Mucosa of descending colon (tissue), 3 donors: ENCODE measurements at regions not wholly inside any gene's neighbourhood (a gene's known extent, or its start where the extent isn't known, plus 50 kb on each side); places are given as distances from the start of the nearest gene placed in this dataset.

Source experiments
- ATAC-seq: fragments of 200-7000 bp; cut with Tn5 transposase; one replicate; pipeline ENCODE4 v1.9.1; 2020; ENCODE audit warnings: mild to moderate bottlenecking, moderate library complexity
- DNase-seq, 3 donors: peaks; one replicate each; pipeline ENCODE4 v3.0.0-alpha.2; 2020
- H3K36me3 ChIP-seq: fragments of 200-600 bp; one replicate; pipeline ENCODE4 v1.8.0; 2021; ENCODE audit warnings: low read depth, mild to moderate bottlenecking
- H3K4me1 ChIP-seq: fragments of 200-600 bp; one replicate; pipeline ENCODE4 v1.8.0; 2021; ENCODE audit warnings: low read depth, mild to moderate bottlenecking
- H3K4me3 ChIP-seq: fragments of 200-600 bp; one replicate; pipeline ENCODE4 v1.8.0; 2021; ENCODE audit warnings: mild to moderate bottlenecking
- H3K9me3 ChIP-seq: fragments of 200-600 bp; one replicate; pipeline ENCODE4 v1.8.0; 2021; ENCODE audit warnings: mild to moderate bottlenecking
- intact Hi-C, 2 donors: fragments of 100-400 bp; cut with DNase I in 1 of 2; cut with micrococcal nuclease in 1 of 2; formaldehyde crosslinking; loops; one replicate each; pipeline versions ENCODE4 v1.11.0 to v1.11.1; 2022; cut with DNase I, micrococcal nuclease
- TF ChIP-seq, protein P1 (sequence below): fragments of 200-600 bp; IDR thresholded peaks from one replicate; pipeline ENCODE4 v1.8.0; 2022; ENCODE audit warnings: antibody characterized with exemption, mild to moderate bottlenecking
- donor health status: DM: no; HTN: no; CAD: no; lungs with moderate emphysema.
- donor health status: DM: no; HTN: no; CAD: no.
- donor health status: DM: no; HTN: yes; CAD: no.

DNA sequence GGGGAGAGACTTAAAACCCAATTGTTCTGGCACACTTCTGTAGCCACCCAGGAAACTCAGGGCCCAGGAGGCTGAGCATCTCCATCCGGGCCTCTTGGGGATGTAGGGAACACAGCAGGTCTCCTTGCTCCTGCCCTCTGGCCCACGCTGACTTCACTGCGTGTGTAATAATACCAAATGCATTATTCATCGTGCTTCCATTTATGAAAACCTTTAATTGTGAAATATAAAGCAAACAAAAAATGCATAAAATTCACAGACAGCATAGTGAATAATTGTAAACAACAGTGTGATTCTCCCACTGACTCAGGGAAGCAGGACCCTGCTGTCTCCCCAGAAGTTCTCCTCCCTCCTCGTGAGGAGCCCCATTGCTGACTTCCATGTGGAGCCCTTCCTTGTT lies 70.3 kb upstream of the SHH start:
- intact Hi-C loops = no loop called here
- Histone ChIP-seq H3K4me1 (no peaks in the 10 kb centered on the region), H3K36me3 (no peaks in the 10 kb centered on the region), H3K9me3 (no peaks in the 10 kb centered on the region), H3K4me3 (no peak overlapping the region)
- no peak for ATAC-seq
- no peak for DNase-seq
- TF ChIP-seq, protein P1, sequence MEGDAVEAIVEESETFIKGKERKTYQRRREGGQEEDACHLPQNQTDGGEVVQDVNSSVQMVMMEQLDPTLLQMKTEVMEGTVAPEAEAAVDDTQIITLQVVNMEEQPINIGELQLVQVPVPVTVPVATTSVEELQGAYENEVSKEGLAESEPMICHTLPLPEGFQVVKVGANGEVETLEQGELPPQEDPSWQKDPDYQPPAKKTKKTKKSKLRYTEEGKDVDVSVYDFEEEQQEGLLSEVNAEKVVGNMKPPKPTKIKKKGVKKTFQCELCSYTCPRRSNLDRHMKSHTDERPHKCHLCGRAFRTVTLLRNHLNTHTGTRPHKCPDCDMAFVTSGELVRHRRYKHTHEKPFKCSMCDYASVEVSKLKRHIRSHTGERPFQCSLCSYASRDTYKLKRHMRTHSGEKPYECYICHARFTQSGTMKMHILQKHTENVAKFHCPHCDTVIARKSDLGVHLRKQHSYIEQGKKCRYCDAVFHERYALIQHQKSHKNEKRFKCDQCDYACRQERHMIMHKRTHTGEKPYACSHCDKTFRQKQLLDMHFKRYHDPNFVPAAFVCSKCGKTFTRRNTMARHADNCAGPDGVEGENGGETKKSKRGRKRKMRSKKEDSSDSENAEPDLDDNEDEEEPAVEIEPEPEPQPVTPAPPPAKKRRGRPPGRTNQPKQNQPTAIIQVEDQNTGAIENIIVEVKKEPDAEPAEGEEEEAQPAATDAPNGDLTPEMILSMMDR = no peak

DNA sequence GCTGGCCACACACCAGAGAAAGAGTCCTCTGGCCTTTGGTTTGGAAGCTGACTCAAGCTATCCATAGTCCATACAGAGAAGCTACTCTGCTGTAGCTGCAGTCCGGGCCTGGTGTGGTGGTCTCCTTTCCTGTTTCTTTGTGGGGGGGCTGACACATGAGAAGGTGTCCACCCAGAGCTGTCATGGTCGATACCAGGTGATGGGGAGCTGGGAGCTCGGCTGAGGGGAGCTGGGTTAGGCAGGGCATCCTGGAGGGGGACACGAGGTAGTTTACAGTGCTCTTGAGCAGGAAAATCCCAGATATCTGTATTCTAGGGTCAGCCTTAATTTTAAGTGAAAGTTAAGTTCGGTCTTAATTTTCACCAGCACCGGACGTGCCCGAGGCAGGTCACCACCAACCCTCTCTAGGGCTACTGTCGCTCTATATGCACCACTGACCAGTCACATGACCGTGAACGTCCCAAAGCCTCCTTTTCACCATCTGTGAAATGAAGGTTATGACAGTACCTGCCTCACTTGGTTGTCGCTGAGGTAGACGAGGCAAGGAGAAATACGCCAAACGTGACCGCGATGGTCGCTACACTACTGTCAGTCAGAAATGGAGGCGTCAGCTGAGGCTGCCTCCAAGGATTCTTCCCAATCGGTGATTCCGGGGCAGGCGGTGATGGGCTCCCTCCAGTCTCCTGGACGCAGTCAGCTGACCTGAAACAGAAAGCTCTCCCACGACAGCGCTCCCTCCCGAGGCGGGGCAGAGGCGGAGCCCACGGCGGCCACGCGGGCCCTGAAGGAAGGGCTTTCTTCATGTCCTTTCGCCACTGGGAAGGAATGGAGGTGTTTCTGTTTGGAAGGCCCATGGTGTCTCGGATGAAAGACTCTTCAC lies 69.4 kb upstream of the SHH start:
- no peak overlapping the region for H3K4me3 ChIP-seq
- DNase-seq = no peak
- H3K9me3 ChIP-seq = no peaks in the 10 kb centered on the region
- no peak for ATAC-seq
- no peaks in the 10 kb centered on the region for H3K4me1 ChIP-seq
- no peaks in the 10 kb centered on the region for H3K36me3 ChIP-seq
- intact Hi-C loops = no loop called here
- TF ChIP-seq, protein P1 = no peak

DNA sequence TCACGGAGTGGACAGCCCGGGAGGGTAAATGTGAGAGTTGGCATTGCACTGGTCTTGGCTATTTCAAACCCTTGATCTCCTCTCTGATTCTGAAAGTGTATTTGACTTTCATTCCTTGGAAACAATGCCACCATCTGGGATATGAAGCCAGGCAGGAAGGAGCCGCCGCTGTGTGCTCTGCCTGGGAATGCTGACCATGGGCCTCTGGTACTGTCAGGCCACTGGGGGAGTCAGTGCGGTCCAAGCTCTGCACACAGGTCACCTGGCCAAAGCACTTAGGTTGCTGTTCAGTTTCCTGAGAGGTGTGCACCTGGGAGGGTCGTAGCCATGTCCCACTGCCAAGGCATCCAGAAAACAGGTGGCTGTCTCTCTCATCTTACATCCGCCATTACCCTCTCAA lies 68.5 kb upstream of the SHH start:
- no peaks in the 10 kb centered on the region for H3K4me1 ChIP-seq
- no peak for DNase-seq
- H3K4me3 ChIP-seq = no peak overlapping the region

DNA sequence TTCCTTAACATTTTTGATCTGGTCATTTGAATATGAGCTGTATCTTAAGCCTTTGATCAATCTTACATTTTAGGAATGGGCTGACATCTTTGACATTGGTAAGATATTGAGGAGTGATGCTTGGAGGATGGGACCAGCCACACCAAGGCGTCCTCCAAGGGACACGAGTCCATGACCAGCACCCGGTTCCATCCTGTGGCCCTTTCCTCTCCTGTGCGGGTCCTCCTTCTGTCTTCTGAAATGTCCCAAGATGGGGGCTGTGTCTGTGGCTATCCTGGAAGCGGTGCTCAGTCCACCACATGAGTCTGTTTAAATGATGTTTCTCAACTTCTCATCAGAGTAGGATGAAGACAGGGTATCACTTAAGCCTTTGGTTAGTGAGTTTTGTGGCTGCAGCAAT lies 67.3 kb upstream of the SHH start:
- DNase-seq (no peak), ATAC-seq (no peak)
- intact Hi-C loops = no loop called here
- Histone ChIP-seq H3K4me3 (no peak overlapping the region), H3K36me3 (no peaks in the 10 kb centered on the region), H3K4me1 (no peaks in the 10 kb centered on the region), H3K9me3 (no peaks in the 10 kb centered on the region)
- TF ChIP-seq, protein P1 = no peak

More for the DNA sequence above, 68.5 kb upstream of the SHH start:
- TF ChIP-seq, protein P1 = no peak
- ATAC-seq = no peak
- Histone ChIP-seq H3K9me3 (no peaks in the 10 kb centered on the region), H3K36me3 (no peaks in the 10 kb centered on the region)
- intact Hi-C loops = no loop called here

DNA sequence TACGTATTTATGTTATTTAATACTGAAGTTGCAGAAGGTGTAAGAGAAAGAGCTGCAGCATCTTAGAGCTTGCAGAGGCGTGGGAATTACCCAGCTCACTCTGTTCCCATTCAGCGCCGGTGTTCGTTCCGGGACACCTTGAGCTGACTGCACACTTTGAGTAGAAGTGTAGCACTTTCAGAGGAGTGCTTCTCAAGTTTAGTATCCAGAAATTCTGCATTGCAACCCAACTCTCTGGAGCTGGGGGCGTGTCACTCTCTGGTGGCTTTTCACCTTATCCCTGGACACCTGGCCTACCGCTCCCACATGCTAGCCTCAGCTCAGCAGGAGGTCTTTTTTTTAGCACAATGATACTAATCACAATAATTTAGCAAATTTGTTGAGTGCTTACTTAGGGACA lies 66.4 kb upstream of the SHH start:
- intact Hi-C loops = no loop called here
- Histone ChIP-seq H3K4me1 (no peaks in the 10 kb centered on the region), H3K36me3 (no peaks in the 10 kb centered on the region), H3K4me3 (no peak overlapping the region), H3K9me3 (no peaks in the 10 kb centered on the region)
- ATAC-seq (no peak), DNase-seq (no peak)
- TF ChIP-seq, protein P1 = no peak
